ENCODE measurements at regions not wholly inside any gene's neighbourhood (a gene's known extent, or its start where the extent isn't known, plus 50 kb on each side); places are given as distances from the start of the nearest gene placed in this dataset.

GRCh38 chr16:31715915-31716314 lies 157.7 kb upstream of the ZNF267 start:
- TF ChIP-seq EZH2 (IDR thresholded peaks at IDR 0.05; ENCODE audit: borderline replicate concordance, low read length) (no peak), CTCF (IDR thresholded peaks at IDR 0.05; ENCODE audit: low read length) (no peak)
